Vagina (tissue), 2 donors: ENCODE measurements at regions not wholly inside any gene's neighbourhood (a gene's known extent, or its start where the extent isn't known, plus 50 kb on each side); places are given as distances from the start of the nearest gene placed in this dataset.

Experiments
- DNase-seq, 2 donors: peaks; one replicate each; pipeline ENCODE4 v3.0.0-alpha.2; 2017; ENCODE audit errors: extremely low spot score in 2 of 2
- H3K27ac ChIP-seq: fragments of 200-600 bp; sonication (generic); one replicate; pipeline ENCODE4 v1.5.1; 2019
- H3K27me3 ChIP-seq: fragments of 200-600 bp; sonication (generic); one replicate; pipeline ENCODE4 v1.5.1; 2019
- H3K36me3 ChIP-seq, 2 donors: fragments of 200-600 bp; sonication (generic); one replicate each; pipeline ENCODE4 v1.5.1; 2017 to 2019
- H3K4me1 ChIP-seq: fragments of 200-600 bp; sonication (generic); one replicate; pipeline ENCODE4 v1.5.1; 2019
- H3K4me3 ChIP-seq, 2 donors: fragments of 200-600 bp; sonication (generic); 1 replicate in 1 of 2; 2 replicates in 1 of 2; pipeline ENCODE4 v1.5.1; 2016 to 2019
- H3K9me3 ChIP-seq: fragments of 200-600 bp; sonication (generic); one replicate; pipeline ENCODE4 v1.5.1; 2019
- POLR2A ChIP-seq, 2 donors: fragments of 450-650 bp; IDR thresholded peaks; one replicate each; pipeline ENCODE4 v1.6.1; 2017; ENCODE audit warnings: antibody characterized with exemption in 2 of 2, mild to moderate bottlenecking in 2 of 2, moderate library complexity in 2 of 2
- POLR2AphosphoS5 ChIP-seq, 2 donors: sonication (generic); formaldehyde crosslinking; IDR thresholded peaks; one replicate each; pipeline ENCODE4 v1.9.0; 2017; ENCODE audit warnings: antibody characterized with exemption in 2 of 2, mild to moderate bottlenecking in 2 of 2, low read depth in 1 of 2; ENCODE audit not compliant: insufficient read depth in 1 of 2
- intact Hi-C: fragments of 100-400 bp; cut with DNase I; formaldehyde crosslinking; loops from one replicate; pipeline ENCODE4 v1.15.1; 2023
- TF ChIP-seq, protein P1 (sequence below), 3 experiments: fragments of 450-650 bp in 2 of 3; fragments of 200-600 bp in 1 of 3; sonication (generic) in 1 of 3; IDR thresholded peaks; one replicate each; pipeline ENCODE4 v1.5.1; 2017 to 2019; ENCODE audit warnings: antibody characterized with exemption in 3 of 3, mild to moderate bottlenecking in 2 of 3, moderate library complexity in 2 of 3

DNA sequence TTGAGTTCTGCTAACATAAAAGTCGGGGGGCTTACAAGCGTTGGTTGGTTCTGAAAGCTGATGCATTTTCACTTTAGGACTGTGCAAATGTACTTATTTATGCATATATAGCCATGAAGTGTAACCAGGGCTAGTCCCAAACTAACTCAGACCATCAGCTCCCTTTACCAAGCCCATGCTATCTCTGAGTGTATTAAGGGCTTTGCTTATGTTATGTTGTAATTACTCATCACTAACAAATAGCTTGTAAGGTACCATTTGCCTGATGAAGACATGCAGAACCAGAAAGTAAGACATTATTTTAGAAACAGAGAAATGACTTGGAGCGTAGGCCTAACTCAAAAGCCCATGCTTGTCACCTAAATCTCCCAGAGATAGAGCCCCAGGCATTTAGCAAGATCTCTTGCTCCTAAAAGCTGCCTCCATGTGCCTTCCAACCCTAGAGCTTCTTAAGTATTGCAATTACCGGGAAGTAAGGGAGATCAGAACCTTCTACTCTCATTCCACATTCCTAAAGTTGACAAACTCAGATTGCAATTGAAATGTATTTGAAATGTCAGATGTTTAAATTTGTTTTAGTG lies 362.9 kb upstream of the RBMS3 start:
- Histone ChIP-seq H3K36me3 (no peaks in the 10 kb centered on the region), H3K9me3 (no peaks in the 10 kb centered on the region), H3K27ac (no peak overlapping the region), H3K4me3 (no peak overlapping the region), H3K27me3 (no peaks in the 10 kb centered on the region), H3K4me1 (no peaks in the 10 kb centered on the region)
- DNase-seq, result no peak
- intact Hi-C loops, result loop anchor here (10.0 kb wide), 1 partner anchor 847 kb away; no protein-coding TSS in a partner anchor
- TF ChIP-seq POLR2AphosphoS5 (IDR thresholded peaks at IDR 0.05; ENCODE audit: insufficient read depth in 1 of 2, low read depth in 1 of 2) (no peak), POLR2A (IDR thresholded peaks at IDR 0.05) (no peak)
- TF ChIP-seq, protein P1, sequence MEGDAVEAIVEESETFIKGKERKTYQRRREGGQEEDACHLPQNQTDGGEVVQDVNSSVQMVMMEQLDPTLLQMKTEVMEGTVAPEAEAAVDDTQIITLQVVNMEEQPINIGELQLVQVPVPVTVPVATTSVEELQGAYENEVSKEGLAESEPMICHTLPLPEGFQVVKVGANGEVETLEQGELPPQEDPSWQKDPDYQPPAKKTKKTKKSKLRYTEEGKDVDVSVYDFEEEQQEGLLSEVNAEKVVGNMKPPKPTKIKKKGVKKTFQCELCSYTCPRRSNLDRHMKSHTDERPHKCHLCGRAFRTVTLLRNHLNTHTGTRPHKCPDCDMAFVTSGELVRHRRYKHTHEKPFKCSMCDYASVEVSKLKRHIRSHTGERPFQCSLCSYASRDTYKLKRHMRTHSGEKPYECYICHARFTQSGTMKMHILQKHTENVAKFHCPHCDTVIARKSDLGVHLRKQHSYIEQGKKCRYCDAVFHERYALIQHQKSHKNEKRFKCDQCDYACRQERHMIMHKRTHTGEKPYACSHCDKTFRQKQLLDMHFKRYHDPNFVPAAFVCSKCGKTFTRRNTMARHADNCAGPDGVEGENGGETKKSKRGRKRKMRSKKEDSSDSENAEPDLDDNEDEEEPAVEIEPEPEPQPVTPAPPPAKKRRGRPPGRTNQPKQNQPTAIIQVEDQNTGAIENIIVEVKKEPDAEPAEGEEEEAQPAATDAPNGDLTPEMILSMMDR (IDR thresholded peaks at IDR 0.05), result no peak

DNA sequence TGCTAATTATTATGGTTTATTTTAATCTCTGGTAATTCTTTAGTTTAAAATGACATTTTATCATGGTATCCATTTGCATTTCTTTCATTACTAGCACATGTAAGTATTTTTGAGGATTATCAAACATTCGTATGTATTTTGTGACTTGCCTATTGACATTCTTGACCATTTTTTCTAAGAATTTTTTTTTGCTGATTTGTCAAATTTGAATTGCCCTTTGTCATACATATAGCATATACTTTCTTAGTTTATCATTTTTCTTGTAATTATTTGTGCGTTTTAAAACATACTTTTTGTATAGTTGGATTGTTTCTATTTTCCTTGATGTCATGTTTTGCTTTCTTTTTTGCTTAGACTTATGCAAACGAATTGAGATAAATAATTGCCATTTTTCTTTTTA lies 358.5 kb upstream of the RBMS3 start:
- no peak for DNase-seq
- no peaks in the 10 kb centered on the region for H3K27me3 ChIP-seq
- no peak overlapping the region for H3K4me3 ChIP-seq
- intact Hi-C loops, result no loop called here
- no peak overlapping the region for H3K27ac ChIP-seq
- no peaks in the 10 kb centered on the region for H3K4me1 ChIP-seq
- H3K9me3 ChIP-seq, result no peaks in the 10 kb centered on the region
- H3K36me3 ChIP-seq, result no peaks in the 10 kb centered on the region
- no peak for TF ChIP-seq POLR2AphosphoS5 (IDR thresholded peaks at IDR 0.05; ENCODE audit: insufficient read depth in 1 of 2, low read depth in 1 of 2)

DNA sequence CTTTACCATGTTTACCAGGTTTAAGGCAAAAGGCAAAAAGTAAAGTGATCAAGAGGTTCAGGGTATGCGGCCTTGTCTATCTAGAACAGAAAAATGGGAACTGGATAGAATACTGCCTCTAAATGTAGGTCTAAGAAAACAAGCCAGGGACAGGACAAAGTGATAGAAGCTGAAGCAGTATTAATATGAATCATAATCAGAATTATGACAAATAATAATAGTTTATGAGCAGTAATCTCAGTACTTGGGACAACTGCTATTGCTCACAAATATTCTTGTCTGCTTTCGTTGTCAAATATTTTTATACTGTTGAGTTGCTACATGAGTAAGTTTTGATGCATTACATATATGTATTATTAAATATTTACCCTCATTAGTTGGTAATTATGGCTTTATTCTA lies 356.9 kb upstream of the RBMS3 start:
- no peak overlapping the region for H3K4me3 ChIP-seq
- no peaks in the 10 kb centered on the region for H3K9me3 ChIP-seq
- H3K36me3 ChIP-seq, result no peaks in the 10 kb centered on the region
- TF ChIP-seq, protein P1 (IDR thresholded peaks at IDR 0.05), result no peak
- TF ChIP-seq POLR2AphosphoS5 (IDR thresholded peaks at IDR 0.05; ENCODE audit: insufficient read depth in 1 of 2, low read depth in 1 of 2), result no peak
- no peak for TF ChIP-seq POLR2A (IDR thresholded peaks at IDR 0.05)
- no peaks in the 10 kb centered on the region for H3K27me3 ChIP-seq
- no peak for DNase-seq
- intact Hi-C loops, result no loop called here
- no peak overlapping the region for H3K27ac ChIP-seq
- H3K4me1 ChIP-seq, result no peaks in the 10 kb centered on the region

DNA sequence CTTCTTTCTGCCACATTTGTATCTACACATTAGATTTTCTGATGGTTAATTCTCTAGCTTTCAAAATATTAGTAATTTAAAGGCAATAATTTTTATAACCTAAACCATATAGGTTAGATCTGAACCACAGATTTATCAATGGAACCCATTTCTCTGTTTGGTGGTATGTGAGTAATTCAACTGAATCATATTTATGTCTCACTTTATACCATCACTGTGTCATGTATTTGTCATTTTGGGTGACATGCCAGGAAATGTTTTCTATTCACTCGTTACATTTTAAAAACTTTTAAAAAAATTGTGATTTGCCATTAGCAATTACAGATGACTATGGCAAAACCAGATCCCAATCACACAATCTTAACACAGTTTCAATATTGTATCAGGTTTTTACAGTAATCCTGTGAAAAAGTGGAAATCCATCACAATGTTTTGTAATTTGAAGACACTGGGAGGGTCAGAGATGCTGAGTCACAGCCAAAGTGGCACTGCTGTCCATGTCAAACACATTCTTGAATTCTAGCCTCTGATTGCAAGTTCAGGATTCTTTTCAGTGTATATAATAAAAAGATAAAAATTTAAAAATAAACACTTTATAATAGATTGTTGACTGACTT lies 356.0 kb upstream of the RBMS3 start:
- TF ChIP-seq, protein P1 (IDR thresholded peaks at IDR 0.05), result no peak
- TF ChIP-seq POLR2A (IDR thresholded peaks at IDR 0.05) (no peak), POLR2AphosphoS5 (IDR thresholded peaks at IDR 0.05; ENCODE audit: insufficient read depth in 1 of 2, low read depth in 1 of 2) (no peak)
- intact Hi-C loops, result no loop called here
- Histone ChIP-seq H3K4me3 (no peak overlapping the region), H3K36me3 (no peaks in the 10 kb centered on the region), H3K9me3 (no peaks in the 10 kb centered on the region), H3K27me3 (no peaks in the 10 kb centered on the region), H3K27ac (no peak overlapping the region), H3K4me1 (no peaks in the 10 kb centered on the region)
- DNase-seq, result no peak

DNA sequence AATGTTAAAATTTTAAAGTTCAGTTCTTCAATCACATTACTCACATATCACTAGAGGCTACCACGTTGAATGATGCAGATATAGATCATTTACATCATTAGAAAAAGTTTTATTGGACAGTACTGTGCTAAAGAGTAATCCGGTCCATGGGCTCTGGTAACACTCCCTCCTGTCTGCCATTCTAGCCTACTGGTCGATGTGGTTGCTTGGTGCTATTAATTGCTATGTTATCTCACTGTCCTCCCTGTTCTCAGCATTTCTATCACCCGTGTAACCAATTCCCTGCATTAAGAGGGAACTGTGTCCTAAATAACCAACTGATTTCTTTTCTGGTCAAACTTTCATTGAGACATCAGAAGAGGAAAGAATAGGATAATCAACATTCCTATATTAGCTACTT lies 347.5 kb upstream of the RBMS3 start:
- H3K27ac ChIP-seq, result no peak overlapping the region
- intact Hi-C loops, result no loop called here
- no peaks in the 10 kb centered on the region for H3K27me3 ChIP-seq
- TF ChIP-seq POLR2A (IDR thresholded peaks at IDR 0.05), result no peak
- TF ChIP-seq, protein P1 (IDR thresholded peaks at IDR 0.05), result no peak
- no peak overlapping the region for H3K4me3 ChIP-seq
- no peak for DNase-seq
- H3K9me3 ChIP-seq, result no peaks in the 10 kb centered on the region
- H3K36me3 ChIP-seq, result no peaks in the 10 kb centered on the region
- peaks cover 7% of the 10 kb centered on the region for H3K4me1 ChIP-seq
